ENCODE measurements at regions not wholly inside any gene's neighbourhood (a gene's known extent, or its start where the extent isn't known, plus 50 kb on each side); places are given as distances from the start of the nearest gene placed in this dataset.

DNA sequence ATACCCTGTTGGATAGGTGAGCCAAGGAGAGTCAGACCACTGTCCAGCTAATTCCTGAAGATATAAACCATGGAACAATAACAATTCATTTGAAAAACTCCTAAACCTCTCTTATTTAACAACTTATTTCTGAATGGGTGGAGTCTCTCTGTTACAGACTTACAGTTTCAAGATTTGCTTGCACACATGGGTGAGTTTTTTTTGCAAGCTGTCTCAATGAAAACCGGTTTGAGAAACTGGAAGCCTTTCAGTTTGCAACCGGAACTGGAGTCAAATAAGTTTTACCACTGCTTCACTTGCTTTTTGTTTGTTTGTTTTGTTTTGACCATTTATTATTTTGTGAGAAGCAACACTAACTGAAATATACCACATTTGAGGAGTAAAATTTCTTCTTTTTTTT is 243.8 kb downstream of the MTERF1 start:
- H3K4me3 ChIP-seq (ENCODE audit: low read length) = no peak overlapping the region
- DNase-seq (ENCODE audit: low read depth) = no peak
- TF ChIP-seq, protein P1, sequence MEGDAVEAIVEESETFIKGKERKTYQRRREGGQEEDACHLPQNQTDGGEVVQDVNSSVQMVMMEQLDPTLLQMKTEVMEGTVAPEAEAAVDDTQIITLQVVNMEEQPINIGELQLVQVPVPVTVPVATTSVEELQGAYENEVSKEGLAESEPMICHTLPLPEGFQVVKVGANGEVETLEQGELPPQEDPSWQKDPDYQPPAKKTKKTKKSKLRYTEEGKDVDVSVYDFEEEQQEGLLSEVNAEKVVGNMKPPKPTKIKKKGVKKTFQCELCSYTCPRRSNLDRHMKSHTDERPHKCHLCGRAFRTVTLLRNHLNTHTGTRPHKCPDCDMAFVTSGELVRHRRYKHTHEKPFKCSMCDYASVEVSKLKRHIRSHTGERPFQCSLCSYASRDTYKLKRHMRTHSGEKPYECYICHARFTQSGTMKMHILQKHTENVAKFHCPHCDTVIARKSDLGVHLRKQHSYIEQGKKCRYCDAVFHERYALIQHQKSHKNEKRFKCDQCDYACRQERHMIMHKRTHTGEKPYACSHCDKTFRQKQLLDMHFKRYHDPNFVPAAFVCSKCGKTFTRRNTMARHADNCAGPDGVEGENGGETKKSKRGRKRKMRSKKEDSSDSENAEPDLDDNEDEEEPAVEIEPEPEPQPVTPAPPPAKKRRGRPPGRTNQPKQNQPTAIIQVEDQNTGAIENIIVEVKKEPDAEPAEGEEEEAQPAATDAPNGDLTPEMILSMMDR (conservative IDR thresholded peaks at IDR 0.05; ENCODE audit: low read length) = no peak

DNA sequence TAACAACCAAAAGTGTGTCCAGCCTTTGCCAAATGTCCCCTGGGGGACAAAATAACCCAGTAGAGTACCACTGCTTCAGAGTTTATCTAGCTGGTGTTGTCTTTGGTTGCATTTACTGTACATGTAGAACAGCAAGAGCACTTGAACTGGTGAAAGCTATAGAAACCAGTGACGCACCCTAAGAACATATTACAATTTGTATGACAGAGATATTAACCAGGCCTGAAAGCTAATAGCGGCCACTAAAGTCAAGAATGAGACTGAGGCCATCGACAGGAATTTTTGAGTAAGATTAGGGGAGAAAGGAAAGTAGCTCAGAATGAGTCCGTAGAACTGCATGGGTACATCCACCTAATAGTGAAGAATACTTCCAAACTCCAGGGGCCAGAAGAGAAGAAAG is 236.2 kb downstream of the MTERF1 start:
- TF ChIP-seq, protein P1 (conservative IDR thresholded peaks at IDR 0.05; ENCODE audit: low read length) = no peak
- no peak overlapping the region for H3K4me3 ChIP-seq (ENCODE audit: low read length)
- DNase-seq (ENCODE audit: low read depth) = no peak

DNA sequence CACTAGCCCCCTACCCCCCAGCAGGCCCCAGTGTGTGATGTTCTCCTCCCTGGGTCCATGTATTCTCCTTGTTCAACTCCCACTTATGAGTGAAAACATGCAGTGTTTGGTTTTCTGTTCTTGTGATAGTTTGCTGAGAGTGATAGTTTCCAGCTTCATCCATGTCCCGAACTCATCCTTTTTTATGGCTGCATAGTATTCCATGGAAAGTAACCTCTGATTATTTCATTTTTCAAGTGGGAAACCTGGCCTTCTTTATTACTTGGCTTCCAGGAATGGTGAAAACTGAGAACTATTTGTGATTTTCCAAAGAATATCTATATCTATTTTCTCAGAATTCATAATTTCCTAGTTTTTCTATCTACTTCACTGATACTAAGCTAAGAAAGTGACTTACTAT is 235.0 kb downstream of the MTERF1 start:
- DNase-seq (ENCODE audit: low read depth) = no peak
- no peak overlapping the region for H3K4me3 ChIP-seq (ENCODE audit: low read length)
- TF ChIP-seq, protein P1 (conservative IDR thresholded peaks at IDR 0.05; ENCODE audit: low read length) = no peak

DNA sequence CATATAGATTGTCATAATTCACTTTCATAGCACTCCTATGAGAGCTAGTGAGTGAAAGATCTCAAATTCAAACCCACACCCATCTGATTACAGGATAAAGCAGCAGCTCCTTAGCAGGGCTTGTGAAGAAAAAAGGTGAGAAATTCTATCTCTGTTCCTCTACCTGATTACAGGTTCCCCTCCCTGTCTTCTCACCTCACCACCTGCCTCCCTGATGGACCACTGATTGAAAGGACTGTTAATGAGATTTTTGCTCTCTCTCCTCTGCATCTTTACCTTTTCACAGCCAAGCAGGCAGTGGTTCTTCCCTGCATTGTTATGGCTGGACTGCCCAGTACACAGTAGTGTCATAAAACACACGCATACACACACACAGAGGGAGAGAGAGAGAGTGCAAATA is 228.5 kb downstream of the MTERF1 start:
- TF ChIP-seq, protein P1 (conservative IDR thresholded peaks at IDR 0.05; ENCODE audit: low read length) = no peak
- no peak for DNase-seq (ENCODE audit: low read depth)
- no peak overlapping the region for H3K4me3 ChIP-seq (ENCODE audit: low read length)

DNA sequence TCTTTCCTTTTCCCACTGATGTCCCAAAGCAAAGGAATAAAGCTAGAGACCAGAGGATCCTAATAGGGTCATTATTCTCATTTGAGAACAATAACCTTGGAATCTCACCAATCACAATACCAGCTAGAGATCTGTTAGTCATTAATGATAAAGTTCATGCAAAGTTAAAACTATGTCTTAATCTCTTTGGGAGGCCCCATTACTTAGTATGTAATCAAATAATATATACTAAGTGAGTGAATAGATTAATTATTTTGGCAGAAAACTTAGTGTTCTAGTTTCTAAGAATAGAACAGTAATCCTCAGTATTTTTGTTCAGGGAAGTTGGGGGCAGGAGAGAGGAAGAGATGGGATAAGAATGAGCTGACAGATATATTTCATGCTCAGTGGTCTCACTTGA is 227.2 kb downstream of the MTERF1 start:
- DNase-seq (ENCODE audit: low read depth) = no peak
- H3K4me3 ChIP-seq (ENCODE audit: low read length) = no peak overlapping the region
- TF ChIP-seq, protein P1 (conservative IDR thresholded peaks at IDR 0.05; ENCODE audit: low read length) = no peak

DNA sequence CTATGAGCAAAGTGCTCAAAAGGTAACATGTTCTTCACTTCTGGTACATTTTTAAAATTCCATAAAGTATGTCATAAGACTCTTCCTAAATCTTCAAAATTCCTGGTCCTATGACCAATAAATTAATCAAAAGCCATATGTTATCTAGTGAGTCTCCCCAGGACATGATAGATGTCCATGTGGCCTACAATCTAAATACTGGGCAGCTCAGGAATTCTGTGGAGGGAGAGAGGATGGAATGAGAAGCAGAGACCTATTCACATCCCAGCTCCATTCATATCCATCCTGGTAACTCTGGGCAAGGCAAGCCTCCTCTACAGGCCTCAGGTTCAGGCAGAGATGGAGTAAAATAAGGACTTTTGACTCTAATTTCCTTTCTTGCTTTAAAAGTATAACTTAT is 224.8 kb downstream of the MTERF1 start:
- TF ChIP-seq, protein P1 (conservative IDR thresholded peaks at IDR 0.05; ENCODE audit: low read length) = no peak
- no peak overlapping the region for H3K4me3 ChIP-seq (ENCODE audit: low read length)
- DNase-seq (ENCODE audit: low read depth) = peak; percentile 34

DNA sequence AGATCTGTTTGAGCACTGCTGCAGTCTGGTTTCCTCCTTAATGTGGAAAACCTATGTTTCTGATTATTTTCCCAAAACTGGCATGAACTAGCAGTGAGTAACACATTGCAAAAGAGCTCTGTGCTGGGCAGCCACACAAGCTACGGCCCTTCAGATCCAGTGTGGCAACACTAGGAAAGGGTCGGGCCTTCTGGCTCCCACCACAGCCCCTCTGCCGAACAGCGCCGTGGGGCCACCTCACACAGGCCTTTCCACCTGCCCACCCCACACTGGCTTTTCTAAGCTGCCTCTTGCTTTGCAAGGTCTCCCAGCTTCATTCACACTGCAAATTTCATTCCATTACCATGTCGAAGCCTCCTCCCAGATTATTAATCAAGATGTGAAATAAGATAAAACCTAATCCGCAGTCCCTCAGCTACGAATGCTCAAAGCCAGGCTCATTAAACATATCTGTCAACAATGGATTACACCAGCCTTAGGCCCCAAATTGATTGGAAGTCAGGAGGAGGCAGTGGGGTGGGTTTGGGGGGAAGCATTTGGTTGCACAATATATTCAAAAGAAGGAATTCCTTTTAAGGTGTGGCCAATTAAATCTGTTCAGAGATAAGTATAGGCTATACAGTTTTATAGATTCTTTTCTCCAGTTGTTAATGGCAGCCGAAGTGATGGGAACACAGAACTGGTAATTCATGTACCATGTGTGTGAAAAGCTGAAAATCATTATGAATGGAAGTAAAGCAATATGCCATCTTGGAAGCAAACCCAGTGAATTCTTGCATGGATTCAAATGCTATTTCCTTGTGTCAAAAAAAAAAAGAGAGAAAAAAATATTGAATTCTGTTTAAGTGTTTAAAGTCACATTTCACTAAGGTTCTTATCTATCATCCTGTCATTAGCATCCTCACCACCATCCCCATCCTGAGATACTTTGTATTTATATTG is 223.7 kb downstream of the MTERF1 start:
- H3K4me3 ChIP-seq (ENCODE audit: low read length) = no peak overlapping the region
- TF ChIP-seq, protein P1 (conservative IDR thresholded peaks at IDR 0.05; ENCODE audit: low read length) = no peak
- DNase-seq (ENCODE audit: low read depth) = peak; percentile 92

All from AG10803 (cell line).